Ovary (tissue), 7 donors: ENCODE measurements at regions not wholly inside any gene's neighbourhood (a gene's known extent, or its start where the extent isn't known, plus 50 kb on each side); places are given as distances from the start of the nearest gene placed in this dataset.

Experiments used
- DNase-seq, 5 donors: peaks; one replicate each; pipeline ENCODE4 v3.0.0-alpha.2; 2019 to 2020
- H3K27ac ChIP-seq, 2 donors: fragments of 200-600 bp; one replicate each; pipeline versions ENCODE4 v1.5.1 to v1.8.0; 2019 to 2022
- H3K27me3 ChIP-seq: fragments of 200-600 bp; one replicate; pipeline ENCODE4 v1.8.0; 2022
- H3K36me3 ChIP-seq: fragments of 200-600 bp; sonication (generic); one replicate; pipeline ENCODE4 v1.5.1; 2019
- H3K4me1 ChIP-seq: one replicate; pipeline ENCODE4 v1.8.1; 2013; ENCODE audit warnings: mild to moderate bottlenecking, moderate library complexity; ENCODE audit not compliant: insufficient read depth
- H3K4me3 ChIP-seq: fragments of 200-600 bp; sonication (generic); one replicate; pipeline ENCODE4 v1.5.1; 2017
- H3K9me3 ChIP-seq, 2 donors: fragments of 200-600 bp in 1 of 2; sonication (generic) in 1 of 2; one replicate each; pipeline versions ENCODE4 v1.5.1 to v1.8.1; 2013 to 2019; ENCODE audit warnings: mild to moderate bottlenecking in 1 of 2, moderate library complexity in 1 of 2
- CTCF ChIP-seq, 3 donors: fragments of 450-650 bp in 2 of 3; fragments of 200-600 bp in 1 of 3; IDR thresholded peaks; one replicate each; pipeline versions ENCODE4 v1.5.1 to v1.8.0; 2016 to 2022; ENCODE audit warnings: antibody characterized with exemption in 3 of 3, mild to moderate bottlenecking in 1 of 3
- EP300 ChIP-seq: sonication (generic); formaldehyde crosslinking; IDR thresholded peaks from one replicate; pipeline ENCODE4 v1.6.1; 2017; ENCODE audit warnings: antibody characterized with exemption
- POLR2A ChIP-seq: fragments of 450-650 bp; IDR thresholded peaks from one replicate; pipeline ENCODE4 v1.6.1; 2017; ENCODE audit warnings: antibody characterized with exemption, mild to moderate bottlenecking, moderate library complexity
- WGBS, 3 donors: extraction: QIAGEN DNeasy Blood & Tissue Kit in 1 of 3; methylation state at CpG; one replicate each; pipeline versions ENCODE4 v1.1.5 to v1.1.7; 2013 to 2017; 5-methylcytosine and 5-hydroxymethylcytosine counted together
- intact Hi-C, 4 donors: fragments of 100-400 bp; cut with DNase I; formaldehyde crosslinking; loops; one replicate each; pipeline versions ENCODE4 v1.11.0 to v1.15.1; 2022 to 2023
- donor health status: DM: no; HTN: no; CAD: no; lungs with moderate emphysema.
- donor health status: DM: no; HTN: no; CAD: no.
- donor health status: Bipolar disorder and iron deficiency.
- donor health status: DM: no; HTN: no; CAD: no.
- donor health status: DM: yes; HTN: yes; CAD: no.

- intact Hi-C loops, result no loop called here
- WGBS, 3 donors, result 71 to 83% (median 77%) methylated on average over 5 to 6 of the region's 6 CpGs
These were observed 157.4 kb downstream of the RBFOX3 start for GRCh38 chr17:79453481-79453880.

GRCh38 chr17:79452706-79453105, 158.1 kb downstream of the RBFOX3 start:
- Histone ChIP-seq H3K4me1 (no peaks in the 10 kb centered on the region), H3K36me3 (no peaks in the 10 kb centered on the region), H3K27ac (no peak overlapping the region), H3K4me3 (no peak overlapping the region), H3K9me3 (no peaks in the 10 kb centered on the region), H3K27me3 (no peaks in the 10 kb centered on the region)
- no peak for TF ChIP-seq EP300
- DNase-seq, result no peak
- intact Hi-C loops, result no loop called here
- 65 to 88% (median 78%) methylated on average over 11 of the region's 11 CpGs for WGBS, 3 donors

More at GRCh38 chr17:79453481-79453880, 157.4 kb downstream of the RBFOX3 start:
- no peak overlapping the region for H3K27ac ChIP-seq
- H3K36me3 ChIP-seq, result no peaks in the 10 kb centered on the region
- no peak overlapping the region for H3K4me3 ChIP-seq
- H3K4me1 ChIP-seq, result no peaks in the 10 kb centered on the region
- no peaks in the 10 kb centered on the region for H3K27me3 ChIP-seq
- TF ChIP-seq CTCF (IDR thresholded peaks at IDR 0.05) (no peak), POLR2A (no peak)
- no peak for DNase-seq
- H3K9me3 ChIP-seq, result no peaks in the 10 kb centered on the region

GRCh38 chr17:79451167-79451566, 159.7 kb downstream of the RBFOX3 start:
- DNase-seq, result no peak
- Histone ChIP-seq H3K36me3 (no peaks in the 10 kb centered on the region), H3K27ac (no peak overlapping the region), H3K27me3 (no peaks in the 10 kb centered on the region), H3K4me3 (no peak overlapping the region), H3K9me3 (no peaks in the 10 kb centered on the region), H3K4me1 (no peaks in the 10 kb centered on the region)
- TF ChIP-seq CTCF (IDR thresholded peaks at IDR 0.05) (no peak), EP300 (no peak), POLR2A (no peak)
- intact Hi-C loops, result no loop called here
- WGBS, 3 donors, result 91 to 93% (median 91%) methylated on average over 7 of the region's 7 CpGs

GRCh38 chr17:79446399-79447009, 164.3 kb downstream of the RBFOX3 start:
- Histone ChIP-seq H3K27ac (no peak overlapping the region), H3K9me3 (no peaks in the 10 kb centered on the region), H3K4me3 (no peak overlapping the region), H3K27me3 (no peaks in the 10 kb centered on the region), H3K4me1 (no peaks in the 10 kb centered on the region), H3K36me3 (no peaks in the 10 kb centered on the region)
- no peak for DNase-seq
- intact Hi-C loops, result no loop called here
- 69 to 84% (median 69%) methylated on average over 11 to 12 of the region's 12 CpGs for WGBS, 3 donors
- no peak for TF ChIP-seq EP300
- TF ChIP-seq CTCF (IDR thresholded peaks at IDR 0.05), result no peak
- no peak for TF ChIP-seq POLR2A

- no peak for TF ChIP-seq POLR2A
- no peak for TF ChIP-seq CTCF (IDR thresholded peaks at IDR 0.05)
- TF ChIP-seq EP300, result no peak
These were observed 166.7 kb downstream of the RBFOX3 start for GRCh38 chr17:79444198-79444597.

More at GRCh38 chr17:79444198-79444597, 166.7 kb downstream of the RBFOX3 start:
- Histone ChIP-seq H3K27ac (no peak overlapping the region), H3K36me3 (no peaks in the 10 kb centered on the region), H3K27me3 (no peaks in the 10 kb centered on the region), H3K9me3 (no peaks in the 10 kb centered on the region), H3K4me1 (no peaks in the 10 kb centered on the region), H3K4me3 (no peak overlapping the region)
- WGBS, 3 donors, result 77 to 93% (median 91%) methylated on average over 3 to 4 of the region's 4 CpGs
- intact Hi-C loops, result no loop called here
- no peak for DNase-seq
